22Rv1 (cell line): ENCODE measurements at regions not wholly inside any gene's neighbourhood (a gene's known extent, or its start where the extent isn't known, plus 50 kb on each side); places are given as distances from the start of the nearest gene placed in this dataset.

Experiments used
- ZFX ChIP-seq: fragments of 450-650 bp; IDR thresholded peaks from 2 replicates; pipeline ENCODE4 v1.6.1; 2017; ENCODE audit warnings: antibody characterized with exemption, borderline replicate concordance
- TF ChIP-seq, protein P1 (sequence below): fragments of 450-650 bp; IDR thresholded peaks from 2 replicates; pipeline ENCODE4 v1.5.1; 2017; ENCODE audit warnings: mild to moderate bottlenecking

- TF ChIP-seq, protein P1, sequence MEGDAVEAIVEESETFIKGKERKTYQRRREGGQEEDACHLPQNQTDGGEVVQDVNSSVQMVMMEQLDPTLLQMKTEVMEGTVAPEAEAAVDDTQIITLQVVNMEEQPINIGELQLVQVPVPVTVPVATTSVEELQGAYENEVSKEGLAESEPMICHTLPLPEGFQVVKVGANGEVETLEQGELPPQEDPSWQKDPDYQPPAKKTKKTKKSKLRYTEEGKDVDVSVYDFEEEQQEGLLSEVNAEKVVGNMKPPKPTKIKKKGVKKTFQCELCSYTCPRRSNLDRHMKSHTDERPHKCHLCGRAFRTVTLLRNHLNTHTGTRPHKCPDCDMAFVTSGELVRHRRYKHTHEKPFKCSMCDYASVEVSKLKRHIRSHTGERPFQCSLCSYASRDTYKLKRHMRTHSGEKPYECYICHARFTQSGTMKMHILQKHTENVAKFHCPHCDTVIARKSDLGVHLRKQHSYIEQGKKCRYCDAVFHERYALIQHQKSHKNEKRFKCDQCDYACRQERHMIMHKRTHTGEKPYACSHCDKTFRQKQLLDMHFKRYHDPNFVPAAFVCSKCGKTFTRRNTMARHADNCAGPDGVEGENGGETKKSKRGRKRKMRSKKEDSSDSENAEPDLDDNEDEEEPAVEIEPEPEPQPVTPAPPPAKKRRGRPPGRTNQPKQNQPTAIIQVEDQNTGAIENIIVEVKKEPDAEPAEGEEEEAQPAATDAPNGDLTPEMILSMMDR, result peak; percentile 69
- TF ChIP-seq ZFX, result no peak
Observed at GRCh38 chr13:57558051-57558467, 73.5 kb upstream of the PCDH17 start.
